ENCODE measurements at regions not wholly inside any gene's neighbourhood (a gene's known extent, or its start where the extent isn't known, plus 50 kb on each side); places are given as distances from the start of the nearest gene placed in this dataset.
A peak's percentile ranks its signal among the peaks of the same experiment; 100 is the strongest.
"Not testable (repeated sequence)": the region's sequence is repeated elsewhere in the genome, so short reads cannot be mapped to it uniquely, and the experiment has no call there.

- DNase-seq, result no peak
Measured at GRCh38 chr5:111631328-111631727, 119.0 kb upstream of the STARD4 start.

DNA sequence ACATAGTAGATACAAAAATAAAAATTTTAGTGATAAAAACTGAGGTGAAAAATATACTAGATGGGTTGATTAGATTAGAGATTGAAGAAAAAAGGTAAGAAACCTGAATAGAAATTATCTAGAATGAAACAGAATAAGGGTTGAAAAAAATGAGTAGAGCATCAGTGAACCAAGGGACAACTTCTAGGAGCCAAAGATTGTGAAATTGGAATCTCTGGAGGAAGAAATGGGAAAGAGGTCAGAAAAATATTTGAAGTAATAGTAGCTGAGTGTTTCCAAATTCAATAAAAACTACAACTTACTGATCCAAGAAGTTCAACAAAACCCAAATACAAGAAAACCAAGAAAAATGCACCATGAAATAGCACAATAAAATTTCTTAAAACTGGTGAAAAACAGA is 116.6 kb upstream of the STARD4 start:
- DNase-seq, result no peak

GRCh38 chr5:111627862-111628261 is 115.5 kb upstream of the STARD4 start:
- no peak for DNase-seq

- DNase-seq, result no peak
Measured at GRCh38 chr5:111626473-111627148, 114.3 kb upstream of the STARD4 start.

- no peak for DNase-seq
Measured at GRCh38 chr5:111618623-111619271, 106.4 kb upstream of the STARD4 start.

- no peak for DNase-seq
Measured at GRCh38 chr5:111615054-111615453, 102.7 kb upstream of the STARD4 start.

GRCh38 chr5:111612013-111612630 is 99.8 kb upstream of the STARD4 start:
- not testable (repeated sequence) for DNase-seq

GRCh38 chr5:111606194-111606593 is 93.9 kb upstream of the STARD4 start:
- DNase-seq, result no peak

GRCh38 chr5:111603446-111603827 is 91.1 kb upstream of the STARD4 start:
- DNase-seq, result no peak

DNA sequence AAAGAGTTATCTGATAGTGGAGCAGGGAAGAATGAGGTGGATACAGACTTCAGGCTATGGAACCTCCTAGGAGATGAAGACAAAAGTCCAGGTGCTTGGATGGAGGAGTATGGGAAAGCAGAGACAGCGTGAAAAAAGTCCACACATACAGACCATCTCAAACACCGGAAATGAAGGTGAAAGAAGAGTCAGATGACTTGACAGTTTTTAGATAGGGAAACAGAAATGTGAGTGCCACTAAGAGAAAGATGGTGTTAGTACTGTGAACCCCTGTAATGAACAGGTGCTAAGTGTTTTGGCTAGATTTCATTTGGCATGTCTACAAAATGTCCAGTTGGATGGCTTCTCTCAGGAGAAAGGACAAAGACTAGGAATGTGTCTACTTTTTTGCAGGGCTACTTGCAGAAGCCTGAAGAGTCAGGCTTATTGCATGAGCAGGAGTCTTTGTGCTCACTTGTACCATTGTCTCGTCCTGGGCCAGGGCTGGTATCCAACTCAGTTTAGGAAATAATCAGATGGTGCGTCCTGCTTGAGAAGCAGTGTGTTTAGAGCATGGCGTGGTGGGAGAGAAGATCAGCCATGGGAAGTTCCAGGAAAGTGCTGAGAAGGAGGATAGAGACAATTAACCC is 90.6 kb upstream of the STARD4 start:
- no peak for DNase-seq

DNA sequence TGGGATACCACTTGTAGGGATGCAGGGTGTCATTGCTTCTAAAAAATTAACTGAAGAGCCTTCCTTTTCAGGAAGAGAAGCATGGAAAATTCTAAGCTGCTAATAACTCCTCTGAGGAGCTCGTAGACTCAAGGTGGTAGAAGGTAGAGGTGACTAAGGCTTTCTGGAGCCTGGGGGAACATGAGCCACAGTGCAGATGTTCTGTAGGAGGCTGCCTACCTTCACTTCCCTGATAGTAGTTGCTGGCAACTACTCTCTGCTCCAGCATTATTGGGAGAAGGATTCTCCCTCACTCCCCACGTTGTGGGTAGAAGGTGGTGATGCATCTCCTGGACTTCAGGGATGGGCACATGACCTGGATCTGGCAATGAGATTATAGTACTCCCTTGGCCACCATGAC is 86.7 kb upstream of the STARD4 start:
- no peak for DNase-seq

DNA sequence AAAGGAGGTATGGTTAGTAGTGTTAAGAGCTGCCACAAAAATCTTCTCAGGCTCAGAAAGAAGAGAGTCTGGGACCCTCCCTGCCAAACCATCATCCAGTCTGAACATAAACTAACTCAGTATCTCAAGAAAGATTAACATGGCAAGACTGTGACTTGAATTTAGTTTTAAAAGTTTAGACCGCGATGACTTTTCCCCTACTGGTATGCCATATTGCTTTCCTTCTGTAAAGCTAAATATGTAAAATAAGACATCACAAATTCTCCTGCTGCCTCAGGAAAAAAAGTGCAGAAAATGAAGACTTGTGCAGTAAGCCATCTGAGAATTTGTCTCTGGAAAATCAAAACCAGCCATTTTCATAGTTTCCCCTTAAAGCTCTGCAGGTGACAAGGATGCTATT is 85.2 kb upstream of the STARD4 start:
- DNase-seq, result no peak

GRCh38 chr5:111596705-111597104 is 84.4 kb upstream of the STARD4 start:
- DNase-seq, result no peak

GRCh38 chr5:111595425-111595824 is 83.1 kb upstream of the STARD4 start:
- DNase-seq, result no peak

DNA sequence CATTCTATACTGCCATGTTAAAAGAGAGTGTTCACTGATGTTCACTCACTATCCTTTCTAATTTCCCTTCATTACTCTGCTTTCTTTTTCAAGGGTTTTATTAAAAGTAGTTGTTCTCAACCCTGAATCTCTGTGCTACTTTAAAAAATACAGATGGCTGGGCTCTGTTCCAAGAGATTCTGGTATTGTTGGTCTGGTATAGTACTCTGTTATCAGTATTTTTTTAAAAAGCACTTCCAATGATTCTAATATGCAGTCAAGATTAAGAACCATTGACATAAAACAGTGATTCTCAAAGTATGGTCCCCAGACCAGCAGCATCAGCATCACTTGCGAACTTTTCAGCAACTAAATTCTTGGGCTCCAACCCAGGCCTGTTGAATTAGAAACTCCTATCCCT is 77.0 kb upstream of the STARD4 start:
- no peak for DNase-seq

- no peak for DNase-seq
Measured at GRCh38 chr5:111587728-111588127, 75.4 kb upstream of the STARD4 start.

GRCh38 chr5:111585946-111586345 is 73.6 kb upstream of the STARD4 start:
- no peak for DNase-seq

- no peak for DNase-seq
Measured at GRCh38 chr5:111585291-111585690, 73.0 kb upstream of the STARD4 start.

GRCh38 chr5:111584651-111585050 is 72.3 kb upstream of the STARD4 start:
- DNase-seq, result peak; percentile 86

GRCh38 chr5:111583758-111584203 is 71.4 kb upstream of the STARD4 start:
- DNase-seq, result no peak

DNA sequence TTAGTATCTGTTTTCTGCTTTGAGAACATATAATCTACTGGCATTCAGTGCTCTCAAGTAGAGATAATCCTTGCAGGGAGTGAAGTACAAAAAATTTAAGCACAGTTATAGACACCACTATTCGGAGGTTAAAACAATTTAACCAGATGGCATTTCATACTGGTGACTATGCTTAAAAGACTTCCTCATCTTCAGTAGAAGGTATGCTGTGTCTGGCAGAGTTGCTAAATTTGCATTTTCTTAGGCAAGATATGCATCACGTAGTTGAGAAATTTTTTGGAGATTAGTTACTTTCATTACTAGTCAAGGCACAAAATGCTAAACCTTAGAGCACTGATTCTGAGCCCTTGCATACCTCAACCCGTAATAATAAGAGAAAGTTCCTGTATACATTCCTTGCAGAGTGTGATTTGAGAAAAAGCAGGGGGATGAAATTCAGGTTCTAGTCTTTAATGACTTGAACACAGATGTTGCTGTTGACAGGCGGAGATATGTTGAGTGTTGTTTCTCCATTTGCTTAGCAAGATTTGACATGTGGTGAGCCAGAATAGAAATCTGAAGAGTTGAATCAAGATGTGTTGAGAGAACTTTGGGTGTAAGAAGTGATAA is 70.8 kb upstream of the STARD4 start:
- DNase-seq, result peak; percentile 85

GRCh38 chr5:111582451-111582850 is 70.1 kb upstream of the STARD4 start:
- peak; percentile 47 for DNase-seq

DNA sequence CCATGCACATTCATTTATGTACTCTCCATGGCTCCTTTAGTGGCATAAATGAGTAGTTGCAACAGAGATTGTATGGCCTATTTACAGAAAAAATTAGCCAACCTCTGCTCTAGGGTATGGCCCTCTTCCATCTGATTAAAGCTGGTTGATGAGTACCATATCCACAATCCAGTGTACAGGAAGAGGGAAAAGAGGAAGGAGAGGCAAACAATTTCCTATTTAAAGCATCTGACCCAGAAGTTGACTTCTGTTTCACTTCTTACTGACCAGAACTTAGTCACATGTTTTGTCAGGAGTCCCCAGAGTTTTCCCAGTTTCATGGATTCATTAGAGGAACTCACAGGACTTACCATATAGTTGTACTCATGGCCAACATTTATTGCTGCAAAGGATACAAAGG is 68.6 kb upstream of the STARD4 start:
- peak; percentile 91 for DNase-seq

Data from suppressor macrophage treated with lipopolysaccharide for 4 hours (primary cell).